NB4 (cell line): ENCODE measurements at regions not wholly inside any gene's neighbourhood (a gene's known extent, or its start where the extent isn't known, plus 50 kb on each side); places are given as distances from the start of the nearest gene placed in this dataset.

Source experiments
- CTCF ChIP-seq: IDR thresholded peaks from one replicate; pipeline ENCODE4 v1.5.1; 2012; ENCODE audit warnings: low read depth, low read length
- POLR2A ChIP-seq: IDR thresholded peaks from 2 replicates; pipeline ENCODE4 v1.6.1; 2011; ENCODE audit warnings: mild to moderate bottlenecking; ENCODE audit not compliant: insufficient read length; ENCODE audit errors: extremely low read depth

GRCh38 chr11:112321501-112322172 is 61.0 kb upstream of the PLET1 start:
- no peak for TF ChIP-seq CTCF
- TF ChIP-seq POLR2A = no peak
